ENCODE measurements at regions not wholly inside any gene's neighbourhood (a gene's known extent, or its start where the extent isn't known, plus 50 kb on each side); places are given as distances from the start of the nearest gene placed in this dataset.

DNA sequence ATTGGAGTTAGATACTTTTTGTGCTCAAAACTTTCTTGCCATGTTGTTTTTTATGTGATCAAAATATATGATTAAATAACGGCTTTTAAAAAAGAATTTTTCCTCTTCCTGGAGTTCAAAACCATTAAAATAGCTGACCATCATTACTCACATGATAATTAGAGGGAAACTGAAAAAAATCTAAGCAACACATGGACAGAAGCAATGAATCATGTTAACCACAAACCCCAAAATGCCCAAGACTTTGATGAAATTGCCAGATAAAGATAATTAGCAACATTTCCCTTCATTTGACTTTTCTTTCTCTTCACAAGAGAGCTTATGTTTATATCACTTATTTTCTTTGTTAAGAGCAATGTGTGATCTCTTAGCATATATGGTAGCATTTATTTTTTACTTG is 1294.2 kb downstream of the EFNA5 start:
- TF ChIP-seq, protein P1, sequence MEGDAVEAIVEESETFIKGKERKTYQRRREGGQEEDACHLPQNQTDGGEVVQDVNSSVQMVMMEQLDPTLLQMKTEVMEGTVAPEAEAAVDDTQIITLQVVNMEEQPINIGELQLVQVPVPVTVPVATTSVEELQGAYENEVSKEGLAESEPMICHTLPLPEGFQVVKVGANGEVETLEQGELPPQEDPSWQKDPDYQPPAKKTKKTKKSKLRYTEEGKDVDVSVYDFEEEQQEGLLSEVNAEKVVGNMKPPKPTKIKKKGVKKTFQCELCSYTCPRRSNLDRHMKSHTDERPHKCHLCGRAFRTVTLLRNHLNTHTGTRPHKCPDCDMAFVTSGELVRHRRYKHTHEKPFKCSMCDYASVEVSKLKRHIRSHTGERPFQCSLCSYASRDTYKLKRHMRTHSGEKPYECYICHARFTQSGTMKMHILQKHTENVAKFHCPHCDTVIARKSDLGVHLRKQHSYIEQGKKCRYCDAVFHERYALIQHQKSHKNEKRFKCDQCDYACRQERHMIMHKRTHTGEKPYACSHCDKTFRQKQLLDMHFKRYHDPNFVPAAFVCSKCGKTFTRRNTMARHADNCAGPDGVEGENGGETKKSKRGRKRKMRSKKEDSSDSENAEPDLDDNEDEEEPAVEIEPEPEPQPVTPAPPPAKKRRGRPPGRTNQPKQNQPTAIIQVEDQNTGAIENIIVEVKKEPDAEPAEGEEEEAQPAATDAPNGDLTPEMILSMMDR (IDR thresholded peaks at IDR 0.05) = no peak
- no peak for TF ChIP-seq EZH2 (IDR thresholded peaks at IDR 0.05; ENCODE audit: borderline replicate concordance, insufficient read depth, low read depth, low read length, poor library complexity, severe bottlenecking)
